ENCODE measurements at regions not wholly inside any gene's neighbourhood (a gene's known extent, or its start where the extent isn't known, plus 50 kb on each side); places are given as distances from the start of the nearest gene placed in this dataset.
"Not testable (repeated sequence)": the region's sequence is repeated elsewhere in the genome, so short reads cannot be mapped to it uniquely, and the experiment has no call there.

DNA sequence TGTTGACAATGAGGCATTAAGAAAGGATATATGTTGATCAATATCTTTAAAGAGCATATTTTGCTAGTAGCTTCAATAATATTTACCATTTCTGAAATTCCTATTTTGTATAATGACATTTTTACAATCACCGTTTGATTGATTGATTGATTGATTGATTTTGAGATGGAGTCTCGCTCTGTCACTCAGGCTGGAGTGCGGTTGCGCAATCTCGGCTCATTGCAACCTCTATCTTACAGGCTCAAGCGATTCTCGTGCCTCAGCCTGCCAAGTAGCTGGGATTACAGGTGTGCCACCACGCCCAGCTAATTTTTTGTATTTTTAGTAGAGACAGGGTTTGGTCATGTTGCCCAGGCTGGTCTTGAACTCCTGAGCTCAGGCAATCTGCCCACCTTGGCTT is 150.9 kb upstream of the TEX13D start:
- not testable (repeated sequence) for DNase-seq

GRCh38 chrX:124190440-124190839 is 142.0 kb upstream of the TEX13D start:
- DNase-seq = no peak

GRCh38 chrX:124194199-124194598 is 138.3 kb upstream of the TEX13D start:
- no peak for DNase-seq

- no peak for DNase-seq
Measured at GRCh38 chrX:124194901-124195300, 137.6 kb upstream of the TEX13D start.

DNA sequence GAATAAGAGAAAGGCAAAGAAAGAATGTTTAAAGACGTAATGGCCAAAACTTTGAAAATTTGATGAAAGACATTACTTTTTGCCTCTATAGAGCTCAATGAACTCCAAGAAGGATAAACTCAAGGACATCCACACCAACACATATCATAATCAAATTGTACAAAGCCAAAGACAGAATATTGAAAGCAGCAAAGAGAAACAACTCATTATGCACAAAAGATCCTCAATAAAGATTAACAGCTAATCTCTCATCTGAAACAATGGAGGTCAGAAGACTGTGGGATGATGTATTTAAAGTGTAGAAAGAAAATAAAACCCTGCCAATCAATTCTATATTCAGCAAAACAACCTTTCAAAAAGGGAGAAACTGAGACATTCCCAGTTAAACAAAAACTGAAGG is 129.1 kb upstream of the TEX13D start:
- no peak for DNase-seq

- no peak for DNase-seq
Measured at GRCh38 chrX:124208660-124209059, 123.8 kb upstream of the TEX13D start.

GRCh38 chrX:124209792-124210576 is 122.5 kb upstream of the TEX13D start:
- DNase-seq = no peak

DNA sequence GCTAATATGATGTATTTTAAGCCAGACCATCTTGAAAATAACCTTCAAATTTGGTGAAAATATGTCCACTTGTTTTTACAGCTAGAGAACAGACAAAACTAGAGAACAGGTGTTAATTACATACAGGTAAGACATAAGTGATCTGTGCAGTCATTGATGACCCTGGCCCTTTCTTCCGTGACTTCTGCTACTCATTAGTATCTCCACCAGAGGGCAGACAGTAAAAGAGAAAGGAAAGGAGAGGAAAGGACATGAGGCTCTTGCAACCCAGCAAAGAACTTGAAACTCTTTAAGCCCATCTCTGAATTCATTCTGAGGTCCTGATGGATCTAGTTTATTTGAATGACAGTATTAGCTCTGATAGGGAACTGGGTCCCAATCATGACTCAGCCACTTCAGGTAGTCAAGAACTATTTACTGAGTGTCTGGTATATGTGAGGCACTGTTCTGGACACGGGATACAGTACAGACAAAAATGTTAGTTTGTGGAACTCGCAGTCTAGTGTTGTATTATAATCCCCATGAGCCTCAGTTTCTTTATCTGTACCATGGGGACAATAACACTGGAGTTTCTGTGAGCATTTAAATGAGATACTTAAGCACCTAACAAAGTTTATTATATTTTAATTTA is 121.0 kb upstream of the TEX13D start:
- DNase-seq = no peak

- DNase-seq = no peak
Measured at GRCh38 chrX:124212622-124213021, 119.8 kb upstream of the TEX13D start.

- DNase-seq = no peak
Measured at GRCh38 chrX:124215786-124216185, 116.7 kb upstream of the TEX13D start.

DNA sequence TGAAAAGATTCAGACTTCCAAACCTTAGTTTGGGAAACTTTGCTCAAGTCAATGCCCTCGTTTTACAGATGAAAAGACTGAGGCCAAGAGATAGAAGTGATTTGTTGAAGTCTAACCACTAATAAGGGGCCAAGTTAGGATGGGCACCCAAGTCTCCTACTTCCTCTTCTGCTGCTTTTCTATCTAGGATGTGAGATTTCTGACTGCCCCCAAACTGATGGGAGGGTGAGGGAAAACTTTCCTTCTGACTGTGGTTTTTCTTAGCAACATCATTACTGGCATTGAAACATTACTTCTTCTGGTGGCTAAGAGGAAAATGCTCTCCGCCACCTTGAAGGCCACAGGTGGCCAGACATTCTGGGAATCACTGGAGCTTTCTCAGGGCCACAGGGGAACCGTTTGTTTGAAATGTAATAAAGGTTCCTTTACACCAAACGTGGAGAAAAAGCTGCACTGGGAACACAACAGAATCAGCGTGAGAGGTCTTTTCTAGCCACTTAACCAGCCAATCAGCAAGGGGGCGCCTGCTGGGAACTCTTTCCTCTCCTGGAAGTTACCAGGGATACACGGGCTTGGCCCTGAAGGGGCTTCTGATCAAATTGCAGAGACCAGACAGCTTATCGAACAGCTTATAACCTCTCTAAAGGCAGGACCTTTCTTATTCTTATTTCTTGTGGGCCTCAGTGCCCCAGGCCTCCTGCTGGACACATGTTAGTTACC is 115.9 kb upstream of the TEX13D start:
- DNase-seq = no peak

DNA sequence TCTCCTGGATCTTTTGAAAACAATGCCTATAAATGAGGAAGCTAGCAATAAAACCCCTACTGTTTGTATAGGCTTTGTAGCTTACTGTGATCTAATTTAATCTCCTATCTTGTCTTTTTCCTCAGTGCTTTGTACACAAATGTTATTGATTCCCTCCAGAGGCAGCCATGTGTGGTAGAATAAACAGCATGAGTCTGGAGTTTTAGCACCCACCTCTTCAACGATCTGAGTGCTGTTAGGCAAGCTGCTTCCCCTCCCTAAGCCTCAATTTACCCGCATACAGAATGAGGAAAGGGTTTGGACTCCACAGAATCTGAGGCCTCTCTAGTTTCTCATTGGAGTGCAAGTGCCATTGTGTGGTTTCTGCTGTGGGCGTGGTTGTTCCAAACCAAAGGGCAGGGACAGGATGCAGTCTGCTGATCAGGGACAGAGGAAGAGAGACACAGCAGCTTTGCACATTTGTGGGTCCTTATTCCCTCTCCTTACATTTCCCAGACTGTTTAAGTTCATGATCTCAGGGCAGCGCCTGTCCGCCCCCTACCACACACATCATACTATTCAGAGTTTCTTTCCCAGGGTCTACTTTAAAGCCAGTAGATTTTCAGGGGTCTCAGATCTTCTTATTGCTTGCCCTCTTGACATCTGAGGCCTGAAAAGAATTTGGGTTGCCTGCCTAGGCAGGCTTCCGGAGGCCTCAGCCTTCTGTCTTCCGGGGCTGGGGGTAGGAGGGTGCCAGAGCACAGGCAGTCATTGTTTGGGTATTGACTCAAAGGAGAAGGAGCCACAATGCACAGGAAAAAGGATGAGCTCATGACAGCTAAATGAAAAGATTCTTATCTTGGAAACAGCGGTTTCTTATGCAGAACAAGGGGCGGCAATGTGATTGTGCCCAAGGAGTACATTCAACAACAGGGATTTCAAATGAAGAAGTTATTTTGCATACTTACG is 114.9 kb upstream of the TEX13D start:
- peak; percentile 39 for DNase-seq

- DNase-seq = no peak
Measured at GRCh38 chrX:124223524-124223923, 108.9 kb upstream of the TEX13D start.

DNA sequence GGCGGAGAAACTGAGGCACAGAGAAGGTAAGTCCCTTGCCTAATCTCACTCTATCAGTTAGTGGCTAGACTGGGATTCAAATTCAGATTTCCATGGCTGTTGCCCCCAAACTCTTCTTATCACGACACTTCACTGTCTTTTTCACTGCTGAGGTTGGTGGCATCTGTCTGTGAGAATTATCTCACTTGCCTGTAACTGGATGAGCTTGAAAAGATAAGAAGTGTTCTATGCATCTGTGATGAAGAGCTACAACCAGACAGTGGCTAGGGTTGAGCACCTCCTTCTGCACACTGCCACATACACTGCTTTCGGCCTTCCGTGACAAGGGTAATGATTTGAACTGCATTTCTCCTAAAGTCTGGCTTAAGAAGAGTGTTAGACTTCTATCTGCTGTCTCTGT is 107.9 kb upstream of the TEX13D start:
- no peak for DNase-seq

- no peak for DNase-seq
Measured at GRCh38 chrX:124226129-124226528, 106.3 kb upstream of the TEX13D start.

GRCh38 chrX:124228849-124229248 is 103.6 kb upstream of the TEX13D start:
- DNase-seq = no peak

DNA sequence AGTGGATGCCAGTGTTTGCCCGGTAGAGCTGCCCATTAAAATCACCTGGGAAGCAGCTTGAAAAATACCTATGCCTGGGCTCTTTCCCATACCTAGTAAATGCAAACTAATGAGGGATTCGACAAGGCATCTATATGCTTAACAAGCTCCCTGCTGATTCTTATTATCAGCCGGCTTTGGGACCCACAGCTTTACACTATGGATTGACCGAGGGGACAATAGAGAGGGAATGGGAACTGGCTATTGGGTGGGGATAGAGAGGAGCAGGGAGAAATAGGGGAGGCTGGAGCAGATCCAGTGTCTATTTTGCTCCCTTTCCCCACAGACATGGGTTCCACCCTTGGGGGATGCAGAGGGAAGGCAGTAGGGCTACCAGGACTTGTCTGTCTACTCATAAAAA is 103.1 kb upstream of the TEX13D start:
- no peak for DNase-seq

- DNase-seq = no peak
Measured at GRCh38 chrX:124230655-124231450, 101.6 kb upstream of the TEX13D start.

DNA sequence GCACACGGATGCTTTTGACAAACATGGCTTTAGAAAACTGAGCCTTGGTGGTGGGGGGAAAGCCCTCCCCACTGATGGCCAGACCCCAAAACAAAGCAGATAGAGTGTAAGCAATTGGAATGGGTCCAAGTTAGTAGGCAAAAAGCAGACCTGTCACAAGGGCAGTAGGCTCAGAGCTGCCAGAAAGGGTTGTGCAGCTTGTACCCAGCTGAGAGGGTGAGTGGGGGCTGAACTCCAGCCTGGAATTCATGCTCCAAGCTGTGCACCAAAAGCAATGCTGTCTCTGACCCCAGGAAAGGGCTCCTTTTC is 101.1 kb upstream of the TEX13D start:
- no peak for DNase-seq

- peak; percentile 26 for DNase-seq
Measured at GRCh38 chrX:124232523-124233201, 99.8 kb upstream of the TEX13D start.

DNA sequence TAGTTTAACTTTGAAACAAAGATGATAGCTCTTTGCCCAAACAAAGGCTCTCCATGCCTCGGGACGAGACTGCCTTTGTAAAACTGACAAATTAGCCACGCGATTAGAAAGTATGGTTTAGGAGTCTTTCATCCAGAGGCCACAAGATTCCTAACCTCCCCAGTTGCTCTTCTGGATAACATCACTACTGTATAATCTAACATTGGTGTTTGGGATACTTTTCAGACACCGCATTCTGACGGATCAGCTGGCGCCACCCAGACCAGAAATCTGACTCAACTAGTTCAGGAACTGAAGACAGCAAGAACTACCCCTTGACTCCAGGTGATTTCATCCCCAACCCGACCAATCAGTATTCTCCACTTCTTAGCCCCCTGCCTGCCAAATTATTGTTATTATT is 98.1 kb upstream of the TEX13D start:
- DNase-seq = no peak

GRCh38 chrX:124238268-124238667 is 94.2 kb upstream of the TEX13D start:
- DNase-seq = no peak
